NK-92 treated with Interleukin-12 subunit alpha and Interleukin-12 subunit beta, amount 100 ng/mL, for 24 hours (cell line): ENCODE measurements at regions not wholly inside any gene's neighbourhood (a gene's known extent, or its start where the extent isn't known, plus 50 kb on each side); places are given as distances from the start of the nearest gene placed in this dataset.
"Not testable (repeated sequence)": the region's sequence is repeated elsewhere in the genome, so short reads cannot be mapped to it uniquely, and the experiment has no call there.

Experiments used
- DNase-seq: peaks from one replicate; lab custom pipeline; 2025; lab: John Stamatoyannopoulos, UW

DNA sequence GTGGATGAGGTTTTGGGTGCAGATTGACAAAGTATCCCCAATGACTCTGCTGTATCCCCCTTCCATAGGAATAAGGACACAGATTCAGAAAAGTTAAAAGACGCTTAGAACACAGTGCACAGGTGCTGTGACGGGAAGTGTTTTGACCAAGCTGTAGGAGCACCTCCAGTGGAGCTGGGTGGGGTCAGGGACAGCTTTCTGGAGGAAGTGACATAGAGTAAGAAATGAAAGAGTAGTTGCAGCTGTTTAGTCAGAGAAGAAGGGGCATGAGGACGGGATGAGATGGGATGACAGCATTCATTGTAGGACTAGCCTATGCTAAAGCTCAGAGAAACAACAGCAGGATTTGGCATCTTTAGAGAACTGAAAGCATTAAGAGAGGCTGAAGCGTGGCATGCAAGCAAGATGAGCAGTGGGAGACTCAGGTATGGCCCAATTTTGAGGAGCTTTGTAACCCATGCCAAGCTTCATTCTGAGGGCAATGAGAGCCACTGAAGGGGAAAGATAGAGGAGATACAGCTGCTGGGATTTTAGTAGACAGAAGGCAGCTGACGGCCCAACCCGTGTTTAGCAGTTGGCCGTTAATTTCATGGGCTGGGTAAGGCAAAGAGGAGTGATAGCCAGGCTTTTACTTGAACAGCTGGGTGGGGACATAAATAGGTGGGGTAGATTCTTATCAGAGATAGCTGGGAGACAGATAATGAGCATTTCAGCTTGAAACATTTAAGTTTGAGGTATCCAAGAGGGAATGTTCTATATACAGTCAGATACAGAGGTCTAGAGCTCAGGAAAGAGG is 131.8 kb upstream of the KRAS start:
- DNase-seq: no peak

DNA sequence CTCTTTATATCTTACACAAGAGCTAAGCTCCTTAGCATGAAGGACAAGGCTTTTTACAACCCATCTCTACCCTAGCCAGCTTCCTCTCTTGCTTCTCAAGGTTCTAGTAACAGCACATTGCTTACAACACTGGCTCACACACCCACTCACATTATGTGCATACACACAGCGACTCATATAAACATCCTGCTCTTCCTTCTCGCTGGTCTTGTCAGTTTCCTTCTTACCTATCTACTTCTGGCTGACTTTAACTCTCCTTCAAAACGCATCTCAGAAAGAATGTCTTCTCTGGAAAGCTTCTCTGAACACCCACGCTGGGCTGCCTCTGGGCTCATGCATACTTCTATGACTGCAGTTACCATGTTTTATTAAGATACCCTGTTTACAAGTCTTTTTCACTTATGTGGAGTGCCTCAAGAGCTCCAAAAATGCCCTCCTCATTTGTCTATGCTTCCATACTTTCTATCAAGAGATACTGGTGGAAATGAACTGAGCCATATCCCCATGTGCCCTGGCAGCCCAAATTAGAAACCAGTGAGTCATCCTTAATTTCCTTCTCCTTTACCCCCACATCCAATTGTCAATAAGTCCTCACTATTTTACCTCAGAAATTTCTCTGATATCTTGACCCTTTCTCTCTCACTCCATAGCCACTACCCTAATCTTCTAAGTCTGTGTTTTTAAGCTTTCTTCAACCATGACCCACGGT is 126.9 kb upstream of the KRAS start:
- DNase-seq: peak; percentile 15

DNA sequence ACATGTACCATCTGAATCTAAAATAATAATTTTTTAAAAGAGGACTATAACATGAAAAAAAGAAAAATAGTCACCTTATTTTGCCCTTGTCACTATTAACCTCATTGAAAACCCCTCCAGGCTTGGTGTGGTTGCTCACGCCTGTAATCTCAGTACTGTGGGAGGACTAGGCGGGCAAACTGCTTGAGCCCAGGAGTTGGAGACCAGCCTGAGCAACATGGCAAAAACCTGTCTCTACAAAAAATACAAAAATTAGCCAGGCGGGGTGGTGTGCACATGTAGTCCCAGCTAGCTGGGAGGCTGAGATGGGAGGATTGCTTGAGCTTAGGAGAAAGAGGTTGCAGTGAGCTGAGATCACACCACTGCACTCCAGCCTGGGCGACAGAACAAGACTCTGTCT is 126.3 kb upstream of the KRAS start:
- no peak for DNase-seq

DNA sequence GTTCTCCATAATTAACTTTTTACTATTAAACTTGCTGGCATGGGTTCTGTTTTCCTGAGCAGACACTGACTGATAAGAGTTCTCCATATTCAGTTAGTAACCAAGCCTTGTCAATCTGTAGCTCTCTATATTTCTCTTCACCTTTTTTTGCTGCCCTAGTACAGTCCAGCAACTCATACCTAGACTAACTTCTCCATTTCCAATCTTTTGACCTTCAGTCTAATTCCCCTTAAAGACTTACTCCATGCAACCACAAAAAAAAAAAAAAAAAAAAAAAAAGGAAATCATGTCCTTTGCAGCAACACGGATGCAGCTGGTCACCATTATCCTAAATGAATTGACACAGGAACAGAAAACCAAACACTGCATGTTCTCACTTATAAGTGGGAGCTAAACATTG is 125.7 kb upstream of the KRAS start:
- DNase-seq: no peak

DNA sequence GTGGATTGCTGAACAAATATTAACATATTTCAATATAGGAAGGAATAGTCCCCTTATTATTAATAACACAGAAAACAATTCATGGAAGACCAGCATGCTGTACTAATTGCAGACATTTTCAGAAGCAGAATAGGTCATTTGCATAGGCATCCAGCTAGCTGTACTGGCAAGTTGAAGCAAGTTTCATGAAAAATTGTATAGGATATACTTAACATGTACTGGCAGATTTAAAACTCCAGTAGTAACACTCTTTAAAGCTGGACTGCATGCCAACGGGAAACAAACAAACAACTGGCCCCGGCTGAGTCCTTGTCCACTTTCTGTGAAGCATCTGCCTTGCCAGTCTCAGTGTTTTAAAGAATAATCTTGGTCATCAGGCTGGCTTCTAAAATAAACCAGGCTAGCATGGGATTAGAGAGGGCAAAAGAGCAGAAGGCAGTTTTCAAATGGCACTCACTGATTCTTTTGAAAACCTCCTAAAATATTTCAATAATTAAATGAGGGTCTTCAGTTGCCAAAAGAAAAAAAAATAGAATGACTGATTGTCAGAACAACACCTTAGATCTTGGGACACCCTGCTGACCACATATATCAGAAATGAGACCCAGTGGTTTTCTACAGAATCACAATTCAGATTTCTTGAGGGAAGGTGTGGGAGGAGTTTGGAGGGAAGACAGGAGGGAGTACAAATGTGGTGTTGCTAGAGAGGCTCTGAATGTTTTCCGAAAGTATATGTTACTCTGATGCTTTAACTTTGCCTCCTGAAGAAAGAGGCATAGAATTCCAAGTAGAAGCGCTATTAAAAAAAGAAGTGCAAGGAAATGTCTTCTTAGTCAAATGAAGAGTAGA is 122.5 kb upstream of the KRAS start:
- DNase-seq: no peak

DNA sequence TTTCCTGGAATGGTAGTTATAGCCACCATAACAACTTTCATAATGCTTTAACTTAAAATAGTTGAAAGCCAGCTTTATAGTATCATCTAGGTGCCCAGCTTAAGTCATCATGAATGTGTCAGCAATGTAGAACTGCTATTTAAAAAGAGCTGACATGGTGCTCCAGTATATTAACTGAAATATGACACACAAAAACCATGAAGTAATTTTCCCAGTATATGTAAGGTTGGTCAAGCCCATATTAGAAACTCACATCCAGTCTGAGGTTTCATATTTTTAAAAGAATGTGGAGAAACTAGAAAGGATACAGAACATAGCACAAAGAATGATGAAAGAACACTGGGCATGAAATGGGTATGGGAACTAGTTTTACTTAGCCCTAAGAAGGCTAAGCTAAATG is 121.3 kb upstream of the KRAS start:
- no peak for DNase-seq

DNA sequence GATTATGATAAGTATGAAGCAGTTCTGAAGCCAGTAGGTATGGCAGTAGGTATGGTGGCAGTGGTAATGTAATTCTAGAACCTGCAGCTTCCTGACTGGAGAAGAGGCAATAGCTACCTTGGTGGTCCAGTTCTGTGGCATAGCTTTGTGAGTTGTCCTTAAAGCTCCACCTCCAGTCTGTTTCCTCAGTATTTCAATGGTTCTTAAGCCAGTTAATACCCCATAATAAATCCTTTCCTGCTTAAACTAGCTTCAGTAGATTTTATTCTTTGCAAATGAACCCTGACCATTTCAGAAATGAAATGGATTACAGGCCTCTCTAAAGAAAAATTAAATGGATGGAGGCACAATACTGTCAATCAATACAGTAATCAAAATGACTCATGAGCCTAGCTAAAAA is 117.8 kb upstream of the KRAS start:
- no peak for DNase-seq

DNA sequence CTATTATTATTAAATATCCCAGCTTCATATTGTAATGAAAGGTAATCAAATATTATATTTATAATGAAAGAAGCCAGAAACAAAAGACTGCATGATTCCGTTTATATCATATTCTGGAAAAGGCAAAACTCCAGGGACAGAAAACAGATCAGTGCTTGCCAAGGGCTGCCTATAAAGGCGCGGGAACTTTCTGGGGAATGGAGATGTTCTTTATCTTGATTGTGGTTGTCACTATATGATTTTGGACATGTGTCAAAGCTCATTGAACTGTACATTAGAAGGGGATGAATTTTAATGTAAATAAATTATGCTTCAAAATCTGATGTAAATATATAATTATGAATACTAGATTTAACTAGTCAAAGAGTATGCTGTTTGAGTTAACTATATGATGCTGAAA is 115.4 kb upstream of the KRAS start:
- DNase-seq: no peak

DNA sequence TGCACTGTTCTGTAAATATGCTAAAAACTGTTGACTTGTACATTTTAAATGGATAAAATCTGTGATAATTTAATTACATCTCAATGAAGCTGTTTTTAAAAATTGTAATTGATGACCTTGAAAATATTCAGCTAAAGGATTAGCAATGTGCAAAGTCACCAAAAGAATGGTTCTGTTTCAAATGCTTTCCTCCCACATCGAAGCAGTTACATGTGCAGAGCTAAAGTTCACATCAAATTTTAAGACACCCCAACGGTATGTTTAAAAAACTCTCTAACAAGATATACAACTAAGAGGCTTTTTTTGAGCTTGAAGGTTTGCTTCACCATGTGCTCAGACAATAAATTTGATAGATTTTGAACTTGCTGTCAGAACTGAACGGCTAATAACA is 114.6 kb upstream of the KRAS start:
- no peak for DNase-seq

DNA sequence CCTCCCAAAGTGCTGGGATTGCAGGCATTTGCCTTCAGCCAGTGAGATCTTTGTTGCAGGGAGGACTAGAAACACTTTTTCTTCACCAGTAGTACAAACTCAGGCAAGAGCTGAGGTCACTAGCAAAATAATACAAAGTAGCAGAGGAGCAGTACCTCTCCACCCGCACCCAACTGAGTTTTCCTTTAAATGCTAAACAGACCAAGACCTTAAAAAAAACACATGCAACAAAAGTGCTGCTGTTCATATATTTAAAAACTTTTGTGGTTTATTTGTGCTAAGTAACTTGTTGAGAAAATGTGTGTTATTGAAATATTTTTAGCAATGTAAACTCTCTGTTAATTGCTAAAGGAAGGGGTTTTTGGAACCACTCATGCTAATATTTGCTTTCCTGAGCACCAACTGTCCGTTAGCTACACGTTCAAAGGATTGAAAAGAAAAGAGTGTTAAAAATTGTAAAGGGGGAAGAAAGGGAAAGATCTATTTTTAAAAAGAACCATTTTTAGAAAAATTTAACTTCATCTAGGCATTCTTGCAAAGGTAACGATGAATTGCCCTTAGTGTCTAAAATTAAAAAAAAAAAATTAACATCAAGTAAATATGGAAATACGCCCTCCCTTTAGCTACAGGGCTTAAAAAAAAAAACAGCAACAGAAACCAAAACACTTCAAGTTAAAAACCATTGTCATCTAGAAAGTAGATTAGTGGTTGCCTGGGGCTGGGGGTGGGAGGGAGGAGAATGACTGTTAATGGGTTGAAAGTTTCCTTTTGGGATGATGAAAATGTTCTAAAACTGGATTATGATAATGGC is 114.0 kb upstream of the KRAS start:
- no peak for DNase-seq

DNA sequence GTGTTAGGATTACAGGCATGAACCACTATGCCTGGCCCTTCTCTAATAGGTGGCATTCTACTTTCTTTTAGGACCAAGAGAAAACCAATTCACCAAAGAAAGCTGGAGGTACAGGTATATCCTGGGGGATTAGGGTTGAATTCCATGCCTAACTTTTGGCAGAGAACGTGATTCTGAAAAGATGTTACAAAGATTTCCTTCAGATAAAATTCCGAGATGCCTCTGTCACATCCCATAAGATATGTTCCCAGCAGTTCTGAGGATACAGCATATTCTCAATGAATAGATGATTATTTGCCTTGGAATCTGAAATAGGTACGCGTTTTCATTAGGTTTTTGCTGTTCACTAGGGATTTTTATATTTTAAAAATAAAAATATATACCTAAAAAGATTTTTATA is 111.9 kb upstream of the KRAS start:
- no peak for DNase-seq

DNA sequence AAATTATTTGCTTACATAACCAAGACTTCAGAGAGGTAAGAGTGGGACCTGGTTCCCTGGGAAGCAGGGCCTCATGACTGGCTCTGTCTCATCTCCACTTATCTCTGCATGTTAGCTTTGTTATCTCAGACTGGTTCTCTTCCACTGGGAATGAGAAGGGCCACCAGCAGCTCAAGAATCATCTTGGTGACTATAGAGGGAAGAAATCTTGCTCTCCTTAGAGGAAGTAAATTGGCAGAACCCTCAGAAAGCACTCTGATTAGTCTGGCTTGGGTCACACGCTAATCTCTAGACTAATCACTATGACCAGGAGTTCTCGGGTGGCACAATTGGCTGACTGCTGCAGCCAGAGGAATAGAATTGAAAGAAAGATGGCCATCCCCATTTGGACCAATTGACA is 110.8 kb upstream of the KRAS start:
- no peak for DNase-seq

DNA sequence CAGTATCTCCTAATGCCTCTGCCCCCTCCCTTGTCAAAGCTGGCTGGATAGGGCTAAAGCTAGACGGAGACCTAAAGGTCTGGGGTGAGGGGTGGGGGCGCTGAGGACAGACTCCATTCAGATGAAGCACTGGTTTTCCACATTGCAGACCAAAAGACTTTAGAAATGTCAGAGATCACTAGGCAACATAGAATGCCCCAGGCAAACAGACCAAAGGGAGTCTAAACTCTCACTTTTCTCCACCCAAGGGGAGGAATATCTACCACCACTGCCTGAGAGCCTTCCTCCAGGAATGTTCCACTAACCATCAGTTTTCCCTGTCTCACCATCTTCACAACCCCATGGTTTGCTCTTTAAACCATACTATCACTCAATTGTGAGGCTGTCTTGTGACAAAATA is 106.9 kb upstream of the KRAS start:
- DNase-seq: no peak

DNA sequence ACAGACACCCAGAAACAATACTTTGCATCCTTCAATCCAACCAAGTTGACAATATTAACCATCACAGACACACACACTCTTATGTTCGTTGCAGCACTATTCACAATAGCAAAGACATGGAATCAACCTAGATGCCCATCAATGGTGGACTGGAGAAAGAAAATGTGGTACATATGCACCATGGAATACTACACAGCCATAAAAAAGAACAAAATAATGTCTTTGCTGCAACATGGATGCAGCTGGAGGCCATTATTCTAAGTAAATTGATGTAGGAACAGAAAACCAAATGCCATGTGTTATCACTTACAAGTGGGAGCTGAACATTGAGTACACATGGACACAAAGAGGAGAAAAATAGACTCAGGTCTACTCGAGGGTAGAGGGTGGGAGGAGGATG is 102.2 kb upstream of the KRAS start:
- DNase-seq: not testable (repeated sequence)

DNA sequence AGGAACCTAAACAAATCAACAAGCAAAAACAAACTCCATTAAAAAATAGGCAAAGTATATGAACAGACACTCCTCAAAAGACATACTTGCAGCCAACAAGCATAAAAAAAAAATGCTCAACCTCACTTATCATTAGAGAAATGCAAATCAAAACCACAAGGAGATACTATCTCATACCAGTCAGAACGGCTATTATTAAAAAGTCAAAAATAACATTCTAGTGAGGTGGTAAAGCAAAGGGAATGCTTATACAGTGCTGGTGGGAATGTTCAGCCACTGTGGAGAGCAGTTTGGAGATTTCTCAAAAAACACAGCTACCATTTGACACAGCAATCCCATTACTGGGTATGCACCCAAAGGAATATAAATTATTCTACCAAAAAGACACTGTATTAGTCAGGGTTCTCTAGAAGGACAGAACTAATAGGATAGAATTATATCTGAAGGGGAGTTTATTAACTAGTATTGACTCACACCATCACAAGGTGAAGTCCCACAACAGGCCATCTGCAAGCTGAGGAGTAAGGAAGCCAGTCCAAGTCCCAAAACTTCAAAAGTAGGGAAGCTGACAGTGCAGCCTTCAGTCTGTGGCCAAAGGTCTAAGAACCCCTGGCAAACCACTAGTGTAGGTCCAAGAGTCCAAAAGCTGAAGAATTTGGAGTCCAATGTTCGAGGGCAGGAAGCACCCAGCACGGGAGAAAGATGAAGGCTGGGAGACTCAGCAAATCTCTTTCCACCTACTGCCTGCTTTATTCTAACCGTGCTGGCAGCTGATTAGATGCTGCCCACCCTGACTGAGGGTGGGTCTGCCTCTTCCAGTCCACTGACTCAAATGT is 101.6 kb upstream of the KRAS start:
- DNase-seq: no peak

DNA sequence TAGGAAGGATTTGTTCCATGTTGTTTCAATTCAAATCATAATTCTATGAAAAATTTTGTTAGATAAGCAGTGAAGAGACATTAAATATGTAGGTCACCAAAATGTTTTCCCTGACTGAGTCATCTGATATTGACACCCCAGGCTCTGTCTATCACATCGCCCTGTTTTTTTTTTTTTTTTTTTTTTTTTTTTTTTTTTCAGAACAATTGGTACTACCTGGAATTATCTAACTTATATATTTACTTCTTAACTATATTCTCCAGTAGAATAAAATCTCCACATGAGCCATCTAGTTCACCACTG is 97.8 kb upstream of the KRAS start:
- DNase-seq: no peak

DNA sequence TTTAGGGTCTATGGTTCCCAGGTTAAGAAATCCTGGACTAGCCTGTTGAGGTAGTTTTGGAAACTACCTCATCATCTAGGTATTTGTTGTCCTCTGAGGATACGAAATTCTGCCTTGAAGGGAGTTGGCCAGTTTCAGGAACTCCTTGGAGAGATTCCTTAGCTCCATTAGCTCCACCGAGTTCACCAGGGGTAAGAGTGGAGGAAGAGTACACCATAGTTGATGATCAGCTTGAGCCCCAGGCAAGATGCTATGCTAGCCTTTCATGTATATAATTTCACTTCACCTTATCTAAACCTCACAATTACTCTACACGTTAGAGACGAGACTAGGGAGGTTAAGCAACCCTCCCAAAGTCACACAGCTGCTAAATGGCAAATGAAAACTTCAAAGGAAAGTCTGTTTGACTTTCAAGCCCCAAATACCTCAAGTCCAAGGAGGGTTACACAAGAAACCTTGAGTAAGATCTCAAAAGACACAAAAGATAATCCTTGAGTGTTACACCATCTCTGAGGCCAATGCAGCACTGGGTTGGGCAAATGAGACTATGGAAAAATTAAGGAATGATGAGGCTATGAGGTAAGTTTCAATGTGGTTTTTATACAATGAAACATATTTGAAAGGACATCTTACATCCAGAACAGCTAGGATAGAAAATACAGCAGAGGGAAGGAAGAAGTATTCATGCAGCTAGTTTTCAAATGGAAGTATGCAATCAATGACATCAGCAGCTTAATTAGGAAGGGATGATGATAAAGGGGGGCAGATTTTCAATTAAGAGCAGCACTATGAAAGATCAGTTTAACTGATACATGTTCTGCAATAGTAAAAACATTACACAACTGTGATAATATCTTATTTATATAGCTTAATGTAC is 97.2 kb upstream of the KRAS start:
- DNase-seq: no peak

DNA sequence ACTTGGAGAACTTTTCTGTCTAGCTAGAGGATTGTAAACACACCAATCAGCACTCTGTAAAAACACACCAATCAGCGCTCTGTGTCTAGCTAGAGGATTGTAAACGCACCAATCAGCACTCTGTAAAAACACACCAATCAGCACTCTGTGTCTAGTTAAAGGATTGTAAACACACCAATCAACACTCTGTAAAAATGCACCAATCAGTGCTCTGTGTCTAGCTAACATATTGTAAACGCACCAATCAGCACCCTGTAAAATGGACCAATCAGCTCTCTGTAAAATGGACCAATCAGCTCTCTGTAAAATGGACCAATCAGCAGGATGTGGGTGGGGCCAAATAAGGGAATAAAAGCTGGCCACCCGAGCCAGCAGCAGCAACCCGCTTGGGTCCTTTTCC is 91.1 kb upstream of the KRAS start:
- DNase-seq: not testable (repeated sequence)

DNA sequence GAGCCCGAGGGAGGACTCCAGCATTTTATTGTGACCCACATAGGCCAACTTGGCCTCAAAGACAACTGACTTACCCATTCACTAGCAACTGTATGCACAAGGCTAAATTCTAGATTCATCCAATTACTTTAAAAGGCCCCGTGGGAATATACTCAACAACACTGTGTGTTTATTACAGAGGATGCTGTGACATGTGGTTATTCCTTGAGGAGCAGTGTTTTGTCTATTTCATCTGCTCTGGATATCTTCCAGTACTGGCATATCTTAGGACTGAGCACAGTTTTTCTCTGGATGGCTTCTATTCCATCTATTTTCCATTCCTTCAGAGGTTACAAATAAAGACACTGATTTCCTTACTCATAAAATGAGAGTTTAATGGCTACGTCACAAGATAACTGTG is 87.2 kb upstream of the KRAS start:
- no peak for DNase-seq

DNA sequence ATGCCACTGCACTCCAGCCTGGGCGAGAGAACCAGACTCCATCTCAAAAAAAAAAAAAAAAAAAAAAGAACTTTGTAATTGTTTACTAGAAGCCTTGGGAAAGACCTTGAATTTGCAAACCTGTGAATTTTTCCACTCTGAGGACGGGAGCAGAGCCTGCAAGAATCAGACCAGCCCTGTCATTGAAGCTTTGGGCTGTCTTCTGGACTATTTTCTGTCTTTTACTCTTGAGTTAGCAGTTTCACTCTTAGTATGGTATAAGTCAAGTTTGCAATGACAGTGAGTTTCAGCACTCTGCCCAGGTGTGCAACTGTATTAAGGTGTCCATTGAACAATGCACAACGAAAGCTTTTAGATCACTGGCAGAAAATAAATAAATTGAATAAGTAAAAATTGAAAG is 81.4 kb upstream of the KRAS start:
- no peak for DNase-seq
